Right renal cortex interstitium (tissue), 3 donors: ENCODE measurements at regions not wholly inside any gene's neighbourhood (a gene's known extent, or its start where the extent isn't known, plus 50 kb on each side); places are given as distances from the start of the nearest gene placed in this dataset.
"Not testable (repeated sequence)": the region's sequence is repeated elsewhere in the genome, so short reads cannot be mapped to it uniquely, and the experiment has no call there.

ENCODE experiments used
- DNase-seq, 3 donors: peaks; one replicate each; pipeline ENCODE4 v3.0.0-alpha.2; 2013; ENCODE audit warnings: low read depth in 3 of 3, low spot score in 2 of 3

- DNase-seq, result no peak
Measured at GRCh38 chr3:162678941-162679340, 1182.3 kb downstream of the OTOL1 start.

- no peak for DNase-seq
Measured at GRCh38 chr3:162684260-162684659, 1187.7 kb downstream of the OTOL1 start.

- no peak for DNase-seq
Measured at GRCh38 chr3:162699291-162699690, 1202.7 kb downstream of the OTOL1 start.

GRCh38 chr3:162701211-162701610 is 1204.6 kb downstream of the OTOL1 start:
- no peak for DNase-seq

- no peak for DNase-seq
Measured at GRCh38 chr3:162702768-162703385, 1206.3 kb downstream of the OTOL1 start.

GRCh38 chr3:162704238-162704637 is 1207.6 kb downstream of the OTOL1 start:
- DNase-seq, result no peak

- no peak for DNase-seq
Measured at GRCh38 chr3:162704799-162705385, 1208.3 kb downstream of the OTOL1 start.

- not testable (repeated sequence) for DNase-seq
Measured at GRCh38 chr3:162708394-162708793, 1211.8 kb downstream of the OTOL1 start.

- DNase-seq, result not testable (repeated sequence)
Measured at GRCh38 chr3:162708942-162709706, 1212.5 kb downstream of the OTOL1 start.

GRCh38 chr3:162710332-162711112 is 1213.9 kb downstream of the OTOL1 start:
- DNase-seq, result no peak

GRCh38 chr3:162717074-162717473 is 1220.5 kb downstream of the OTOL1 start:
- DNase-seq, result not testable (repeated sequence)

- no peak for DNase-seq
Measured at GRCh38 chr3:162718697-162719096, 1222.1 kb downstream of the OTOL1 start.

GRCh38 chr3:162719684-162720341 is 1223.2 kb downstream of the OTOL1 start:
- DNase-seq, result no peak

- no peak for DNase-seq
Measured at GRCh38 chr3:162721736-162722135, 1225.1 kb downstream of the OTOL1 start.

- DNase-seq, result no peak
Measured at GRCh38 chr3:162722337-162722736, 1225.7 kb downstream of the OTOL1 start.

GRCh38 chr3:162722796-162723195 is 1226.2 kb downstream of the OTOL1 start:
- DNase-seq, result not testable (repeated sequence)

GRCh38 chr3:162729686-162730085 is 1233.1 kb downstream of the OTOL1 start:
- no peak for DNase-seq

- not testable (repeated sequence) for DNase-seq
Measured at GRCh38 chr3:162731961-162732360, 1235.4 kb downstream of the OTOL1 start.

GRCh38 chr3:162738784-162739183 is 1242.2 kb downstream of the OTOL1 start:
- no peak for DNase-seq

- no peak for DNase-seq
Measured at GRCh38 chr3:162740941-162741596, 1244.5 kb downstream of the OTOL1 start.
